Esophagus squamous epithelium (tissue), 4 donors: ENCODE measurements at regions not wholly inside any gene's neighbourhood (a gene's known extent, or its start where the extent isn't known, plus 50 kb on each side); places are given as distances from the start of the nearest gene placed in this dataset.

Experiments
- POLR2A ChIP-seq, 4 donors: fragments of 450-650 bp; IDR thresholded peaks; one replicate each; pipeline ENCODE4 v1.6.1; 2017; ENCODE audit warnings: antibody characterized with exemption in 4 of 4, mild to moderate bottlenecking in 4 of 4, moderate library complexity in 3 of 4
- TF ChIP-seq, protein P1 (sequence below), 6 experiments: fragments of 450-650 bp in 4 of 6; fragments of 200-600 bp in 2 of 6; sonication (generic) in 2 of 6; IDR thresholded peaks; one replicate each; pipeline ENCODE4 v1.5.1; 2016 to 2019; ENCODE audit warnings: antibody characterized with exemption in 6 of 6, mild to moderate bottlenecking in 4 of 6, moderate library complexity in 4 of 6

DNA sequence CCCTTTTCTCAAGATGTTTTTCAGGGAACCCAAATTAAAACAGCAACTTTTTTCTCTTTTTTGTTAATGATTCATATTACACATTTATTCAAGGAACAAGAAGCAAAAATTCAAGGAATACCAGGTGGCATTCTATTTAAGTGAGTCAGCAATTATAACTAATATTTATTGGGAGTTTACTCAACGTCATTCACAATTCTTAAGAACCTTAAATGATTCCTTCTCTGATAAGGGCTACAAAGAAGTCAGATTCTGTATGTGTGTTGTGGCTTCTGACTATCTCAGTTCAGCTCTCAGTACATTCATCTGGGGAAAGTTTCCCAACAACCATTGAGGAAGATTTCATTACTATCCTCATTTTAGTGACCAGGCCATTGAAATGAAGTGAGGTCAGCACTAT lies 470.7 kb upstream of the AKR1E2 start:
- TF ChIP-seq, protein P1, sequence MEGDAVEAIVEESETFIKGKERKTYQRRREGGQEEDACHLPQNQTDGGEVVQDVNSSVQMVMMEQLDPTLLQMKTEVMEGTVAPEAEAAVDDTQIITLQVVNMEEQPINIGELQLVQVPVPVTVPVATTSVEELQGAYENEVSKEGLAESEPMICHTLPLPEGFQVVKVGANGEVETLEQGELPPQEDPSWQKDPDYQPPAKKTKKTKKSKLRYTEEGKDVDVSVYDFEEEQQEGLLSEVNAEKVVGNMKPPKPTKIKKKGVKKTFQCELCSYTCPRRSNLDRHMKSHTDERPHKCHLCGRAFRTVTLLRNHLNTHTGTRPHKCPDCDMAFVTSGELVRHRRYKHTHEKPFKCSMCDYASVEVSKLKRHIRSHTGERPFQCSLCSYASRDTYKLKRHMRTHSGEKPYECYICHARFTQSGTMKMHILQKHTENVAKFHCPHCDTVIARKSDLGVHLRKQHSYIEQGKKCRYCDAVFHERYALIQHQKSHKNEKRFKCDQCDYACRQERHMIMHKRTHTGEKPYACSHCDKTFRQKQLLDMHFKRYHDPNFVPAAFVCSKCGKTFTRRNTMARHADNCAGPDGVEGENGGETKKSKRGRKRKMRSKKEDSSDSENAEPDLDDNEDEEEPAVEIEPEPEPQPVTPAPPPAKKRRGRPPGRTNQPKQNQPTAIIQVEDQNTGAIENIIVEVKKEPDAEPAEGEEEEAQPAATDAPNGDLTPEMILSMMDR (IDR thresholded peaks at IDR 0.05) = no peak
- no peak for TF ChIP-seq POLR2A (IDR thresholded peaks at IDR 0.05)
